NCI-H2171 treated with DMSO at 0.1 percent for 48 hours (cell line): ENCODE measurements at regions not wholly inside any gene's neighbourhood (a gene's known extent, or its start where the extent isn't known, plus 50 kb on each side); places are given as distances from the start of the nearest gene placed in this dataset.

Source experiments
- DNase-seq: peaks from one replicate; lab custom pipeline; 2025; lab: John Stamatoyannopoulos, UW

GRCh38 chr12:84807249-84807648 is 105.3 kb downstream of the SLC6A15 start:
- no peak for DNase-seq

GRCh38 chr12:84805474-84805858 is 107.1 kb downstream of the SLC6A15 start:
- DNase-seq, result no peak

GRCh38 chr12:84804691-84805473 is 107.7 kb downstream of the SLC6A15 start:
- no peak for DNase-seq

GRCh38 chr12:84803661-84804060 is 108.9 kb downstream of the SLC6A15 start:
- DNase-seq, result no peak

- no peak for DNase-seq
These were observed 110.4 kb downstream of the SLC6A15 start for GRCh38 chr12:84802161-84802560.

GRCh38 chr12:84793558-84794367 is 118.8 kb downstream of the SLC6A15 start:
- no peak for DNase-seq

- no peak for DNase-seq
These were observed 121.2 kb downstream of the SLC6A15 start for GRCh38 chr12:84791444-84791843.

- DNase-seq, result no peak
These were observed 123.4 kb downstream of the SLC6A15 start for GRCh38 chr12:84789184-84789583.

- DNase-seq, result no peak
These were observed 125.3 kb downstream of the SLC6A15 start for GRCh38 chr12:84787253-84787652.

GRCh38 chr12:84786622-84787021 is 126.0 kb downstream of the SLC6A15 start:
- no peak for DNase-seq

- no peak for DNase-seq
These were observed 126.6 kb downstream of the SLC6A15 start for GRCh38 chr12:84785951-84786350.

- DNase-seq, result no peak
These were observed 127.3 kb downstream of the SLC6A15 start for GRCh38 chr12:84785281-84785680.

- DNase-seq, result no peak
These were observed 133.4 kb downstream of the SLC6A15 start for GRCh38 chr12:84779169-84779568.

- no peak for DNase-seq
These were observed 140.3 kb downstream of the SLC6A15 start for GRCh38 chr12:84772281-84772680.

- DNase-seq, result no peak
These were observed 145.5 kb downstream of the SLC6A15 start for GRCh38 chr12:84767079-84767478.

GRCh38 chr12:84766375-84766774 is 146.2 kb downstream of the SLC6A15 start:
- no peak for DNase-seq

GRCh38 chr12:84764001-84764400 is 148.6 kb downstream of the SLC6A15 start:
- DNase-seq, result no peak

GRCh38 chr12:84763107-84763506 is 149.5 kb downstream of the SLC6A15 start:
- no peak for DNase-seq

GRCh38 chr12:84760091-84760865 is 152.3 kb downstream of the SLC6A15 start:
- no peak for DNase-seq

GRCh38 chr12:84757978-84758377 is 154.6 kb downstream of the SLC6A15 start:
- DNase-seq, result no peak

- no peak for DNase-seq
These were observed 155.6 kb downstream of the SLC6A15 start for GRCh38 chr12:84756961-84757360.

- DNase-seq, result no peak
These were observed 167.5 kb downstream of the SLC6A15 start for GRCh38 chr12:84745127-84745526.

- no peak for DNase-seq
These were observed 170.9 kb downstream of the SLC6A15 start for GRCh38 chr12:84741692-84742091.
